GM12878 (cell line): ENCODE measurements at regions not wholly inside any gene's neighbourhood (a gene's known extent, or its start where the extent isn't known, plus 50 kb on each side); places are given as distances from the start of the nearest gene placed in this dataset.

ENCODE experiments used
- BMI1 ChIP-seq: fragments of 450-650 bp; IDR thresholded peaks from 2 replicates; pipeline ENCODE4 v1.6.1; 2016; ENCODE audit warnings: mild to moderate bottlenecking, moderate library complexity, borderline replicate concordance
- EP300 ChIP-seq, 2 experiments: fragments of 150-350 bp in 1 of 2; IDR thresholded peaks; 2 replicates each; pipeline ENCODE4 v1.6.1; 2011 to 2012; ENCODE audit warnings: low read depth in 2 of 2, low read length in 2 of 2, borderline replicate concordance in 1 of 2, improper control_type of control experiment in 1 of 2, inconsistent platforms in 1 of 2; ENCODE audit not compliant: control insufficient read depth in 1 of 2
- POLR2A ChIP-seq: IDR thresholded peaks from 2 replicates; pipeline ENCODE4 v1.6.1; 2011; ENCODE audit warnings: low read depth, mild to moderate bottlenecking, low read length
- TF ChIP-seq, protein P1 (sequence below), 3 experiments: IDR thresholded peaks in 2 of 3; conservative IDR thresholded peaks in 1 of 3; 2 replicates each; pipeline ENCODE4 v1.5.1; 2011; ENCODE audit warnings: low read depth in 3 of 3, low read length in 3 of 3, mild to moderate bottlenecking in 3 of 3, control low read depth in 2 of 3, moderate library complexity in 2 of 3, inconsistent platforms in 1 of 3, mixed read lengths in 1 of 3; ENCODE audit not compliant: control insufficient read depth in 2 of 3, insufficient read depth in 1 of 3; ENCODE audit errors: extremely low read depth in 1 of 3

DNA sequence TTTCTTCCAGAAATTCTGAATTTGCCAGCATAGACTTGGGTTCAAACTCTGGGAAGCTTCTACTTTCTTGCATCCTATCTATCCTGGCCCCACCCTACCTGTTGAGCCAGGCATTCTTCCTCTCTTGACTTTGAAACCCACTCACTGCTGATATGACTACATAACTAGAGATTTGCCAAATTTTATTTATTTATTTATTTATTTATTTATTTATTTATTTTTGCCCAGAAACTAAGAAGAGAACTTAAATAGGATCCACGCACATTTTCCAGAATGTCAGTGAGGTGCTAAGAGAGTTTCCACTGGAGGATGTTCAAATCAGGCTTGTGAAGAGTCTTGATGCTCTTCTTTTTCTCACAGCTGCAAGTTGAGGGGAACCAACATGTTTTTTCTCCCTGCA, 487.8 kb upstream of the PODXL start:
- TF ChIP-seq, protein P1, sequence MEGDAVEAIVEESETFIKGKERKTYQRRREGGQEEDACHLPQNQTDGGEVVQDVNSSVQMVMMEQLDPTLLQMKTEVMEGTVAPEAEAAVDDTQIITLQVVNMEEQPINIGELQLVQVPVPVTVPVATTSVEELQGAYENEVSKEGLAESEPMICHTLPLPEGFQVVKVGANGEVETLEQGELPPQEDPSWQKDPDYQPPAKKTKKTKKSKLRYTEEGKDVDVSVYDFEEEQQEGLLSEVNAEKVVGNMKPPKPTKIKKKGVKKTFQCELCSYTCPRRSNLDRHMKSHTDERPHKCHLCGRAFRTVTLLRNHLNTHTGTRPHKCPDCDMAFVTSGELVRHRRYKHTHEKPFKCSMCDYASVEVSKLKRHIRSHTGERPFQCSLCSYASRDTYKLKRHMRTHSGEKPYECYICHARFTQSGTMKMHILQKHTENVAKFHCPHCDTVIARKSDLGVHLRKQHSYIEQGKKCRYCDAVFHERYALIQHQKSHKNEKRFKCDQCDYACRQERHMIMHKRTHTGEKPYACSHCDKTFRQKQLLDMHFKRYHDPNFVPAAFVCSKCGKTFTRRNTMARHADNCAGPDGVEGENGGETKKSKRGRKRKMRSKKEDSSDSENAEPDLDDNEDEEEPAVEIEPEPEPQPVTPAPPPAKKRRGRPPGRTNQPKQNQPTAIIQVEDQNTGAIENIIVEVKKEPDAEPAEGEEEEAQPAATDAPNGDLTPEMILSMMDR (IDR thresholded peaks at IDR 0.05 in 2 of 3, conservative IDR thresholded peaks at IDR 0.05 in 1 of 3; ENCODE audit: control insufficient read depth in 2 of 3, extremely low read depth in 1 of 3, insufficient read depth in 1 of 3, low read depth in 3 of 3, low read length in 3 of 3): no peak
- TF ChIP-seq BMI1 (no peak), EP300 (IDR thresholded peaks at IDR 0.05; ENCODE audit: borderline replicate concordance in 1 of 2, control insufficient read depth in 1 of 2, low read depth in 2 of 2, low read length in 2 of 2) (no peak), POLR2A (no peak)
